K562 (cell line): ENCODE measurements at regions not wholly inside any gene's neighbourhood (a gene's known extent, or its start where the extent isn't known, plus 50 kb on each side); places are given as distances from the start of the nearest gene placed in this dataset.

Experiments
- ATAC-seq: fragments of 200-7000 bp; cut with Tn5 transposase; 3 replicates; pipeline ENCODE4 v1.9.1; 2020; ENCODE audit warnings: moderate library complexity
- BruUV-seq: library from RNA; stranded (reverse); fragments of 400-500 nt; replicated peaks from 2 replicates; lab custom pipeline; 2021; lab: Mats Ljungman, UMichigan
- CTCF ChIA-PET: fragments of 300-600 bp; formaldehyde crosslinking; extraction: SDS; loops from one replicate; lab custom pipeline; 2021; ENCODE audit warnings: low intra/inter-chr PET ratio; lab: Yijun Ruan, JAX
- POLR2A ChIA-PET: fragments of 300-600, 350-650 bp; sonication (Branson Sonifier 250); formaldehyde crosslinking; extraction: SDS; loops from one replicate; lab custom pipeline; 2021; ENCODE audit warnings: antibody characterized with exemption, inconsistent platforms; lab: Yijun Ruan, JAX
- DNase-seq, 4 experiments: peaks; one replicate each; pipeline versions ENCODE4 v3.0.0 to v3.0.0-alpha.2; 2011 to 2018; ENCODE audit warnings: low spot score in 3 of 4, mixed read lengths in 3 of 4; ENCODE audit errors: extremely low read depth in 1 of 4
- FAIRE-seq: peaks from 2 replicates; lab custom pipeline; 2011; peaks lifted over from hg19 to GRCh38; lab: Jason Lieb, UNC
- H2AFZ ChIP-seq: 2 replicates; pipeline ENCODE4 v1.6.0; 2011; ENCODE audit warnings: low read depth, low read length, control low read depth, inconsistent platforms
- H3K27ac ChIP-seq: fragments of 200-600 bp; 3 replicates; pipeline ENCODE4 v1.8.0; 2011; ENCODE audit warnings: low read depth, mild to moderate bottlenecking, control low read depth, inconsistent platforms, low read length, moderate library complexity, mixed read lengths; ENCODE audit errors: extremely low read depth
- H3K27me3 ChIP-seq, 2 experiments: fragments of 300-600 bp in 1 of 2; 2 replicates in 1 of 2; 3 replicates in 1 of 2; pipeline versions ENCODE4 v1.6.0 to v1.8.0; 2011; ENCODE audit warnings: inconsistent platforms in 2 of 2, low read length in 2 of 2, mild to moderate bottlenecking in 1 of 2, mixed read lengths in 1 of 2, moderate library complexity in 1 of 2; ENCODE audit not compliant: control insufficient read depth in 2 of 2, insufficient read depth in 2 of 2
- H3K36me3 ChIP-seq: fragments of 300-600 bp; 3 replicates; pipeline ENCODE4 v1.8.0; 2011; ENCODE audit warnings: mild to moderate bottlenecking, low read length, inconsistent platforms; ENCODE audit not compliant: control insufficient read depth, insufficient read depth
- H3K4me1 ChIP-seq, 2 experiments: fragments of 200-600 bp in 1 of 2; replicated peaks in 1 of 2; 2 replicates in 1 of 2; 3 replicates in 1 of 2; pipeline versions ENCODE4 v1.5.1 to v1.8.0; 2011; ENCODE audit warnings: inconsistent platforms in 2 of 2, low read length in 2 of 2, mild to moderate bottlenecking in 1 of 2, mixed read lengths in 1 of 2, moderate library complexity in 1 of 2; ENCODE audit not compliant: control insufficient read depth in 2 of 2, insufficient read depth in 2 of 2
- H3K4me2 ChIP-seq: 2 replicates; pipeline ENCODE4 v1.6.1; 2011; ENCODE audit warnings: low read length, control low read depth, inconsistent platforms, mixed read lengths; ENCODE audit not compliant: insufficient read depth
- H3K4me3 ChIP-seq: fragments of 200-600 bp; sonication (generic), shearing (Covaris generic); 2 replicates; pipeline ENCODE4 v1.5.1; 2016; ENCODE audit warnings: control low read depth, inconsistent platforms
- H3K79me2 ChIP-seq: fragments of 200-600 bp; 3 replicates; pipeline ENCODE4 v1.8.0; 2011; ENCODE audit warnings: low read length, inconsistent platforms; ENCODE audit not compliant: control insufficient read depth, insufficient read depth
- H3K9ac ChIP-seq, 2 experiments: 2 replicates each; pipeline versions ENCODE4 v1.6.0 to v1.6.1; 2011; ENCODE audit warnings: low read depth in 2 of 2, low read length in 2 of 2, control low read depth in 1 of 2, inconsistent platforms in 1 of 2, mild to moderate bottlenecking in 1 of 2, mixed read lengths in 1 of 2; ENCODE audit not compliant: insufficient read depth in 1 of 2
- H3K9me1 ChIP-seq: one replicate; pipeline ENCODE4 v1.6.0; 2011; ENCODE audit warnings: inconsistent platforms, mild to moderate bottlenecking, low read length, moderate library complexity; ENCODE audit not compliant: control insufficient read depth, insufficient read depth
- H3K9me3 ChIP-seq: replicated peaks from 2 replicates; pipeline ENCODE4 v1.5.1; 2011; ENCODE audit warnings: low read depth, low read length, inconsistent platforms; ENCODE audit not compliant: control insufficient read depth, insufficient read depth
- H4K20me1 ChIP-seq: replicated peaks from 2 replicates; pipeline ENCODE4 v1.6.1; 2011; ENCODE audit warnings: low read length, inconsistent platforms, mixed read lengths; ENCODE audit not compliant: control insufficient read depth, insufficient read depth
- DACH1 ChIP-seq: fragments of 450-650 bp; IDR thresholded peaks from 2 replicates; pipeline ENCODE4 v1.6.1; 2018; ENCODE audit not compliant: partially characterized antibody
- HMG20B ChIP-seq: fragments of 250-450 bp; sonication (Bioruptor Pico); IDR thresholded peaks from 2 replicates; pipeline ENCODE4 v1.5.0; 2021; ENCODE audit warnings: mild to moderate bottlenecking
- PHF8 ChIP-seq: fragments of 200-600 bp; sonication (generic); IDR thresholded peaks from 2 replicates; pipeline ENCODE4 v1.6.1; 2012; ENCODE audit warnings: mixed run types, mild to moderate bottlenecking, inconsistent platforms, low read length, moderate library complexity, borderline replicate concordance
- RBBP5 ChIP-seq: fragments of 200-600 bp; sonication (generic); IDR thresholded peaks from 2 replicates; pipeline ENCODE4 v1.6.1; 2012; ENCODE audit warnings: borderline replicate concordance, mild to moderate bottlenecking, low read length, control low read depth, inconsistent platforms; ENCODE audit not compliant: insufficient read depth, poor library complexity, severe bottlenecking
- RBFOX2 ChIP-seq: fragments of 200-400 bp; formaldehyde crosslinking; IDR thresholded peaks from 2 replicates; pipeline ENCODE4 v1.6.1; 2017; ENCODE audit warnings: low read depth, mild to moderate bottlenecking, low read length, moderate library complexity
- RNF2 ChIP-seq: sonication (generic); IDR thresholded peaks from 2 replicates; pipeline ENCODE4 v1.6.1; 2016
- SIRT6 ChIP-seq: IDR thresholded peaks from one replicate; pipeline ENCODE4 v1.6.1; 2012; ENCODE audit warnings: low read depth, mild to moderate bottlenecking, control low read depth, inconsistent platforms, low read length, moderate library complexity
- WGBS: fragments of 100-300 bp; shearing (Covaris generic); methylation state at CpG from one replicate; pipeline ENCODE4 v1.1.6; 2016; ENCODE audit warnings: low coverage, mixed read lengths; ENCODE audit not compliant: insufficient coverage; ENCODE audit errors: missing lambda C conversion rate; 5-methylcytosine and 5-hydroxymethylcytosine counted together
- in situ Hi-C: fragments of 300-500 bp; cut with MboI; formaldehyde crosslinking; loops from 4 replicates; pipeline ENCODE4 v1.15.0; 2018; ENCODE audit warnings: inconsistent platforms, mixed read lengths
- intact Hi-C: fragments of 100-400 bp; cut with micrococcal nuclease; formaldehyde crosslinking; loops from 2 replicates; pipeline ENCODE4 v1.14.2; 2022

GRCh38 chr18:66722671-66723070 lies 118.8 kb upstream of the CDH19 start (continued):
- TF ChIP-seq RBBP5 (no peak), PHF8 (no peak), HMG20B (CRISPR knock-in tag) (no peak), SIRT6 (no peak), RBFOX2 (no peak), DACH1 (no peak)

DNA sequence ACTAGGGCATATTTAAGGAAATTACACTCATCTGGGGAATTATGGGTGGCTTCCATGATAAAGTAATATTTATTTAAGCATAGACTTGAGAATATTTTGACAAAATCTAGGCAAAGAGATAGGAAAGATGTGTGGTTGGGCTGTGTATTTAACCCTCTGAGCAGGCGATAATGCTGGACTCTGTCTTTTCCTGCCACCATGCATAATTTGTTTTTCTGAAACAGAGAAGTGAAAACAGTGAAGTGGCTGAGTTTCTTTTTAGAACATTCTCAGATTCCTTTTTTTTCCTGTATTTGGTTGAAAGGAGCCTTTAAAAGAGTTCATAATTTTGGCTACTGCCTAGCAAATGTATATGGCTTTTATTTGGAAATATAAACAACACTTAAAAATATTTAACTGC lies 104.8 kb upstream of the CDH19 start:
- Histone ChIP-seq H3K79me2 (no peaks in the 10 kb centered on the region), H3K4me2 (no peak overlapping the region), H3K9me3 (no peaks in the 10 kb centered on the region), H3K27ac (no peak overlapping the region), H3K4me1 (no peaks in the 10 kb centered on the region), H3K27me3 (no peaks in the 10 kb centered on the region), H3K4me3 (no peak overlapping the region), H2AFZ (no peak overlapping the region), H3K9me1 (no peaks in the 10 kb centered on the region), H3K36me3 (no peaks in the 10 kb centered on the region), H4K20me1 (no peaks in the 10 kb centered on the region), H3K9ac (no peak overlapping the region)
- POLR2A ChIA-PET: no interaction called here
- intact Hi-C loops (no loop called here), in situ Hi-C loops (no loop called here)
- CTCF ChIA-PET: no interaction called here
- ATAC-seq (no peak), DNase-seq (no peak), FAIRE-seq (no peak)
- WGBS: 0% methylated on average over 1 of the region's 1 CpG
- BruUV-seq: no TSS peak
- no peak for TF ChIP-seq RNF2
